GM12878 (cell line): ENCODE measurements at regions not wholly inside any gene's neighbourhood (a gene's known extent, or its start where the extent isn't known, plus 50 kb on each side); places are given as distances from the start of the nearest gene placed in this dataset.

Experiments
- ATAC-seq: fragments of 200-7000 bp; cut with Tn5 transposase; 3 replicates; pipeline ENCODE4 v1.9.1; 2020; ENCODE audit warnings: mild to moderate bottlenecking, moderate library complexity
- BruUV-seq: library from RNA; stranded (reverse); fragments of 400-500 nt; replicated peaks from 2 replicates; lab custom pipeline; 2021; lab: Mats Ljungman, UMichigan
- CTCF ChIA-PET: fragments of 300-600 bp; sonication (Branson Sonifier 250); formaldehyde crosslinking; extraction: SDS; loops from one replicate; lab custom pipeline; 2021; ENCODE audit warnings: inconsistent platforms; lab: Yijun Ruan, JAX
- POLR2A ChIA-PET: fragments of 350-600 bp; formaldehyde crosslinking; extraction: SDS; loops from one replicate; lab custom pipeline; 2021; ENCODE audit warnings: inconsistent platforms; lab: Charles Lee
- RAD21 ChIA-PET: fragments of 300-600 bp; sonication (Branson Sonifier 250); formaldehyde crosslinking; loops from one replicate; lab custom pipeline; 2023; ENCODE audit warnings: antibody characterized with exemption; ENCODE audit not compliant: unreplicated experiment; lab: Charles Lee
- SMC1A ChIA-PET: fragments of 300-600 bp; sonication (Branson Sonifier 250); formaldehyde crosslinking; loops from one replicate; lab custom pipeline; 2023; ENCODE audit not compliant: unreplicated experiment, uncharacterized antibody; lab: Charles Lee
- DNase-seq: peaks from one replicate; pipeline ENCODE4 v3.0.0-alpha.2; 2011; ENCODE audit warnings: low read depth, low spot score
- FAIRE-seq: peaks from 3 replicates; lab custom pipeline; 2011; peaks lifted over from hg19 to GRCh38; lab: Jason Lieb, UNC
- H2AFZ ChIP-seq: 2 replicates; pipeline ENCODE4 v1.6.0; 2011; ENCODE audit warnings: low read depth, low read length, control low read depth; ENCODE audit not compliant: control insufficient read depth
- H3K27ac ChIP-seq: 2 replicates; pipeline ENCODE4 v1.5.1; 2011; ENCODE audit warnings: control low read depth; ENCODE audit not compliant: control insufficient read depth, insufficient read depth
- H3K27me3 ChIP-seq, 2 experiments: replicated peaks in 1 of 2; 2 replicates each; pipeline versions ENCODE4 v1.6.0 to v1.6.1; 2011; ENCODE audit warnings: low read length in 1 of 2; ENCODE audit not compliant: control insufficient read depth in 2 of 2, insufficient read depth in 2 of 2
- H3K36me3 ChIP-seq, 2 experiments: 2 replicates each; pipeline ENCODE4 v1.5.1; 2011; ENCODE audit warnings: low read length in 1 of 2; ENCODE audit not compliant: control insufficient read depth in 2 of 2, insufficient read depth in 2 of 2
- H3K4me1 ChIP-seq: 2 replicates; pipeline ENCODE4 v1.6.1; 2011; ENCODE audit warnings: mild to moderate bottlenecking, low read length, moderate library complexity, mixed read lengths; ENCODE audit not compliant: control insufficient read depth, insufficient read depth
- H3K4me2 ChIP-seq: 2 replicates; pipeline ENCODE4 v1.6.0; 2011; ENCODE audit warnings: control low read depth; ENCODE audit not compliant: control insufficient read depth, insufficient read depth
- H3K4me3 ChIP-seq: fragments of 200-600 bp; sonication (generic); 2 replicates; pipeline ENCODE4 v1.5.1; 2016
- H3K79me2 ChIP-seq: 2 replicates; pipeline ENCODE4 v1.6.0; 2011; ENCODE audit warnings: low read length; ENCODE audit not compliant: control insufficient read depth, insufficient read depth
- H3K9ac ChIP-seq: 2 replicates; pipeline ENCODE4 v1.8.0; 2011; ENCODE audit warnings: low read length, control low read depth, mixed read lengths; ENCODE audit not compliant: control insufficient read depth, insufficient read depth
- H3K9me3 ChIP-seq: replicated peaks from 3 replicates; pipeline ENCODE4 v1.5.1; 2011; ENCODE audit warnings: mild to moderate bottlenecking, low read length; ENCODE audit not compliant: control insufficient read depth, insufficient read depth
- H4K20me1 ChIP-seq: 2 replicates; pipeline ENCODE4 v1.6.0; 2011; ENCODE audit not compliant: control insufficient read depth, insufficient read depth
- BCL11A ChIP-seq: IDR thresholded peaks from 2 replicates; pipeline ENCODE4 v1.6.1; 2011; ENCODE audit warnings: low read depth, low read length
- BCL3 ChIP-seq: IDR thresholded peaks from 2 replicates; pipeline ENCODE4 v1.6.1; 2011; ENCODE audit warnings: borderline replicate concordance, low read depth, mild to moderate bottlenecking, moderate library complexity, low read length; ENCODE audit not compliant: insufficient read depth, poor library complexity, severe bottlenecking
- CBX3 ChIP-seq: fragments of 200-600 bp; sonication (generic); IDR thresholded peaks from 2 replicates; pipeline ENCODE4 v1.6.1; 2016; ENCODE audit warnings: low read depth, borderline replicate concordance
- CEBPZ ChIP-seq: fragments of 150-350 bp; IDR thresholded peaks from 2 replicates; pipeline ENCODE4 v1.6.1; 2016; ENCODE audit warnings: low read depth, low read length
- CREM ChIP-seq: IDR thresholded peaks from 2 replicates; pipeline ENCODE4 v1.6.1; 2014; ENCODE audit warnings: antibody characterized with exemption, low read depth
- HDAC6 ChIP-seq: fragments of 200-600 bp; sonication (generic); IDR thresholded peaks from one replicate; pipeline ENCODE4 v1.8.0; 2017; ENCODE audit warnings: antibody characterized with exemption; ENCODE audit not compliant: unreplicated experiment
- NBN ChIP-seq: fragments of 450-650 bp; IDR thresholded peaks from 2 replicates; pipeline ENCODE4 v1.6.1; 2016
- NFIC ChIP-seq: IDR thresholded peaks from 2 replicates; pipeline ENCODE4 v1.6.1; 2012; ENCODE audit warnings: low read depth, mild to moderate bottlenecking, inconsistent platforms, low read length, moderate library complexity
- POLR2AphosphoS2 ChIP-seq: IDR thresholded peaks from 2 replicates; pipeline ENCODE4 v1.6.1; 2011; ENCODE audit warnings: low read depth, mild to moderate bottlenecking, low read length, improper control_type of control experiment, moderate library complexity
- RBBP5 ChIP-seq: fragments of 200-600 bp; sonication (generic); conservative IDR thresholded peaks from 2 replicates; pipeline ENCODE4 v1.6.1; 2016
- RELA ChIP-seq: fragments of 450-650 bp; IDR thresholded peaks from 2 replicates; pipeline ENCODE4 v1.8.0; 2014; ENCODE audit warnings: borderline replicate concordance; ENCODE audit not compliant: partially characterized antibody
- RELB ChIP-seq: fragments of 450-650 bp; IDR thresholded peaks from 2 replicates; pipeline ENCODE4 v1.6.1; 2017; ENCODE audit warnings: low read depth, mild to moderate bottlenecking, moderate library complexity
- SIN3A ChIP-seq: IDR thresholded peaks from 2 replicates; pipeline ENCODE4 v1.6.1; 2012; ENCODE audit warnings: low read depth, low read length, improper control_type of control experiment
- WGBS: methylation state at CpG from one replicate; pipeline ENCODE4 v1.1.6; 2016; ENCODE audit warnings: low lambda C conversion rate; ENCODE audit not compliant: insufficient replicate concordance, insufficient coverage; ENCODE audit errors: missing lambda C conversion rate; 5-methylcytosine and 5-hydroxymethylcytosine counted together
- in situ Hi-C: fragments of 300-500 bp; cut with MboI; formaldehyde crosslinking; loops from 9 replicates; pipeline ENCODE4 v1.14.3; 2018; ENCODE audit warnings: mixed read lengths
- intact Hi-C: fragments of 100-400 bp; cut with micrococcal nuclease; formaldehyde crosslinking; loops from one replicate; pipeline ENCODE4 v1.14.2; 2022; ENCODE audit not compliant: unreplicated experiment

GRCh38 chr11:23764286-23764685, 732.6 kb upstream of the LUZP2 start:
- FAIRE-seq: no peak
- Histone ChIP-seq H3K27ac (no peak overlapping the region), H3K9ac (no peak overlapping the region), H3K9me3 (no peaks in the 10 kb centered on the region), H2AFZ (no peak overlapping the region)
- 8% methylated on average over 2 of the region's 2 CpGs for WGBS
- BruUV-seq: no TSS peak
- TF ChIP-seq POLR2AphosphoS2 (no peak), RELA (no peak), NBN (no peak), RELB (no peak), HDAC6 (no peak), CREM (no peak), RBBP5 (no peak)
- TF ChIP-seq, all 136 proteins: peak for 0
- in situ Hi-C loops (no loop called here), intact Hi-C loops (no loop called here)
- Histone ChIP-seq H3K79me2 (no peaks in the 10 kb centered on the region), H3K4me1 (no peaks in the 10 kb centered on the region), H4K20me1 (no peaks in the 10 kb centered on the region), H3K4me3 (no peak overlapping the region), H3K27me3 (no peaks in the 10 kb centered on the region), H3K36me3 (no peaks in the 10 kb centered on the region), H3K4me2 (no peak overlapping the region)
- ATAC-seq: no peak
- CTCF ChIA-PET: no interaction called here
- RAD21 ChIA-PET: no interaction called here
- SMC1A ChIA-PET: no interaction called here
- DNase-seq: no peak
- POLR2A ChIA-PET: no interaction called here

GRCh38 chr11:23765682-23766252, 731.1 kb upstream of the LUZP2 start:
- Histone ChIP-seq H3K9ac (no peak overlapping the region), H3K4me3 (no peak overlapping the region), H3K36me3 (no peaks in the 10 kb centered on the region), H3K4me1 (no peaks in the 10 kb centered on the region), H3K27me3 (no peaks in the 10 kb centered on the region), H2AFZ (no peak overlapping the region), H3K9me3 (no peaks in the 10 kb centered on the region), H3K27ac (no peak overlapping the region), H3K4me2 (no peak overlapping the region), H4K20me1 (no peaks in the 10 kb centered on the region), H3K79me2 (no peaks in the 10 kb centered on the region)
- RAD21 ChIA-PET: no interaction called here
- intact Hi-C loops: no loop called here
- DNase-seq: no peak
- CTCF ChIA-PET: no interaction called here
- no peak for ATAC-seq
- SMC1A ChIA-PET: no interaction called here
- WGBS: 2% methylated on average over 2 of the region's 2 CpGs
- no peak for FAIRE-seq
- no TSS peak for BruUV-seq
- in situ Hi-C loops: no loop called here
- POLR2A ChIA-PET: no interaction called here
- no peak for TF ChIP-seq CBX3
- no peak for TF ChIP-seq BCL11A
- no peak for TF ChIP-seq CEBPZ
- TF ChIP-seq SIN3A: no peak
- TF ChIP-seq BCL3: no peak
- no peak for TF ChIP-seq NFIC
